ENCODE measurements at regions not wholly inside any gene's neighbourhood (a gene's known extent, or its start where the extent isn't known, plus 50 kb on each side); places are given as distances from the start of the nearest gene placed in this dataset.
A peak's percentile ranks its signal among the peaks of the same experiment; 100 is the strongest.

GRCh38 chr20:7291946-7292345 is 524.5 kb downstream of the BMP2 start:
- intact Hi-C loops (cut with DNase I) = no loop called here
- no peak for ATAC-seq

DNA sequence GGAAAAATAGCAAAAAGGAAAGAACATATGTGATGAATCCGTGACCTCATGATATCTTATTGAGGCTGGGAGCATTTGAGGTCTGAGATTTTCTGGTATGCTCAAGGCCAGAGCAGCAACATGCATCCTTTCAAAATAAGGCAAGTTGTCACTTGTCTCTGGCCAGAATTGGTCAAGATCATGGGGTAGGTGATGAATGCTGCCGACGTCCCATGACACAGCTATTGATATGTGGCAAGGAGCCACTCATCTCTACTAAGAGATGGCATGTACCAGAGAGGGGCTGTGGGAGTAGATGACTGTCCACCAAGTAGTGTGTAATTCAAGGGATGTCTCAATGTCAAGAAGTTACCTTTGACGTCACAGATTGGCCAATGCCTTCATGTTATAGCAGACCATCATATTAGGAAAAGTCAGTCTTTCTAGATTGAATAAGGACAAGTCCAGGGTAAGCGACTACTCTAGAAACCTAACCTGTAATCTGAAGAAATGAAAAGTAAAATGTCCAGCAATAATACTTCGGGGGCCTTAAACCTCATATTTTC is 527.4 kb downstream of the BMP2 start:
- Histone ChIP-seq H3K9me3 (ENCODE audit: control insufficient read depth, low read length) (no peaks in the 10 kb centered on the region), H3K4me3 (ENCODE audit: low read length) (no peak overlapping the region), H3K27me3 (ENCODE audit: control insufficient read depth, insufficient read depth) (no peaks in the 10 kb centered on the region), H3K27ac (ENCODE audit: low read length) (no peak overlapping the region), H3K4me1 (ENCODE audit: control insufficient read depth, insufficient read depth, low read length) (no peaks in the 10 kb centered on the region)
- intact Hi-C loops (cut with DNase I) = no loop called here
- ATAC-seq (no peak), DNase-seq (no peak)
- WGBS = 88% methylated on average over 6 of the region's 6 CpGs

More at GRCh38 chr20:7291946-7292345, 524.5 kb downstream of the BMP2 start:
- no peak overlapping the region for H3K27ac ChIP-seq (ENCODE audit: low read length)
- no peak overlapping the region for H3K4me3 ChIP-seq (ENCODE audit: low read length)
- no peaks in the 10 kb centered on the region for H3K9me3 ChIP-seq (ENCODE audit: control insufficient read depth, low read length)
- no peaks in the 10 kb centered on the region for H3K4me1 ChIP-seq (ENCODE audit: control insufficient read depth, insufficient read depth, low read length)
- DNase-seq = no peak
- no peaks in the 10 kb centered on the region for H3K27me3 ChIP-seq (ENCODE audit: control insufficient read depth, insufficient read depth)

GRCh38 chr20:7301807-7302206 is 534.3 kb downstream of the BMP2 start:
- DNase-seq (no peak), ATAC-seq (no peak)
- 81% methylated on average over 2 of the region's 2 CpGs for WGBS
- no peak overlapping the region for H3K4me3 ChIP-seq (ENCODE audit: low read length)
- H3K27ac ChIP-seq (ENCODE audit: low read length) = no peak overlapping the region
- H3K4me1 ChIP-seq (ENCODE audit: control insufficient read depth, insufficient read depth, low read length) = no peaks in the 10 kb centered on the region
- H3K9me3 ChIP-seq (ENCODE audit: control insufficient read depth, low read length) = no peaks in the 10 kb centered on the region
- H3K27me3 ChIP-seq (ENCODE audit: control insufficient read depth, insufficient read depth) = peaks cover 2% of the 10 kb centered on the region
- intact Hi-C loops (cut with DNase I) = no loop called here

DNA sequence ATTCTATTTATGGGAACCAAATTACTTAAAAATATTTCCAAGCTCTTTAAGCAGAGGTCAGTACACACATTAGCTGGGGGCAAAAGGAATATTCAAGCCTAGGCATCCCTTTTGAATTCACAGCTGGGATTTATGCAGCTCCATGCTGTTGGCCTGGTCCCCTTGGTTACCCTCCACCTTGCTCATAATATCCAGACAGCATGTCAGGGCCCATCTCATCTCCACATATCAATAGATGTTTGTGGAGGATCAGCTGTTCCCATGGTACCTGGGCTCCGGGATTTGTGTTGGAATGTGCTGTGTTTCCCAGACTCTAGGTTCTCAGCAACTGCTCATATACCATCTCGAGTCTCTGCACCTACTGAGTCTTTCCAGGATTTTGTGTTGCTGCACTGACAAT is 534.8 kb downstream of the BMP2 start:
- 43% methylated on average over 2 of the region's 2 CpGs for WGBS
- Histone ChIP-seq H3K4me1 (ENCODE audit: control insufficient read depth, insufficient read depth, low read length) (no peaks in the 10 kb centered on the region), H3K4me3 (ENCODE audit: low read length) (no peak overlapping the region), H3K9me3 (ENCODE audit: control insufficient read depth, low read length) (no peaks in the 10 kb centered on the region), H3K27ac (ENCODE audit: low read length) (no peak overlapping the region), H3K27me3 (ENCODE audit: control insufficient read depth, insufficient read depth) (peaks cover 2% of the 10 kb centered on the region)
- intact Hi-C loops (cut with DNase I) = no loop called here
- no peak for DNase-seq
- no peak for ATAC-seq

- Histone ChIP-seq H3K27me3 (ENCODE audit: control insufficient read depth, insufficient read depth) (peaks cover 2% of the 10 kb centered on the region), H3K27ac (ENCODE audit: low read length) (no peak overlapping the region), H3K9me3 (ENCODE audit: control insufficient read depth, low read length) (no peaks in the 10 kb centered on the region), H3K4me3 (ENCODE audit: low read length) (no peak overlapping the region), H3K4me1 (ENCODE audit: control insufficient read depth, insufficient read depth, low read length) (no peaks in the 10 kb centered on the region)
- ATAC-seq (no peak), DNase-seq (no peak)
- intact Hi-C loops (cut with DNase I) = no loop called here
- WGBS = 61% methylated on average over 4 of the region's 4 CpGs
These were observed 538.5 kb downstream of the BMP2 start for GRCh38 chr20:7305976-7306375.

GRCh38 chr20:7308163-7308562 is 540.7 kb downstream of the BMP2 start:
- DNase-seq (no peak), ATAC-seq (no peak)
- no peaks in the 10 kb centered on the region for H3K9me3 ChIP-seq (ENCODE audit: control insufficient read depth, low read length)
- no peaks in the 10 kb centered on the region for H3K4me1 ChIP-seq (ENCODE audit: control insufficient read depth, insufficient read depth, low read length)
- no peak overlapping the region for H3K27ac ChIP-seq (ENCODE audit: low read length)
- 92% methylated on average over 3 of the region's 3 CpGs for WGBS
- intact Hi-C loops (cut with DNase I) = no loop called here
- H3K27me3 ChIP-seq (ENCODE audit: control insufficient read depth, insufficient read depth) = peaks cover 2% of the 10 kb centered on the region
- no peak overlapping the region for H3K4me3 ChIP-seq (ENCODE audit: low read length)

GRCh38 chr20:7313047-7313446 is 545.6 kb downstream of the BMP2 start:
- H3K27ac ChIP-seq (ENCODE audit: low read length) = no peak overlapping the region
- intact Hi-C loops (cut with DNase I) = no loop called here
- H3K4me1 ChIP-seq (ENCODE audit: control insufficient read depth, insufficient read depth, low read length) = no peaks in the 10 kb centered on the region
- no peak for ATAC-seq
- H3K27me3 ChIP-seq (ENCODE audit: control insufficient read depth, insufficient read depth) = no peaks in the 10 kb centered on the region
- DNase-seq = no peak
- no peaks in the 10 kb centered on the region for H3K9me3 ChIP-seq (ENCODE audit: control insufficient read depth, low read length)
- H3K4me3 ChIP-seq (ENCODE audit: low read length) = no peak overlapping the region
- WGBS = 74% methylated on average over 2 of the region's 2 CpGs

GRCh38 chr20:7323957-7324356 is 556.5 kb downstream of the BMP2 start:
- H3K9me3 ChIP-seq (ENCODE audit: control insufficient read depth, low read length) = no peaks in the 10 kb centered on the region
- intact Hi-C loops (cut with DNase I) = no loop called here
- H3K4me3 ChIP-seq (ENCODE audit: low read length) = no peak overlapping the region
- no peaks in the 10 kb centered on the region for H3K4me1 ChIP-seq (ENCODE audit: control insufficient read depth, insufficient read depth, low read length)
- WGBS = 68% methylated on average over 5 of the region's 5 CpGs
- no peaks in the 10 kb centered on the region for H3K27me3 ChIP-seq (ENCODE audit: control insufficient read depth, insufficient read depth)
- no peak overlapping the region for H3K27ac ChIP-seq (ENCODE audit: low read length)
- no peak for ATAC-seq
- DNase-seq = no peak

- H3K9me3 ChIP-seq (ENCODE audit: control insufficient read depth, low read length) = no peaks in the 10 kb centered on the region
- intact Hi-C loops (cut with DNase I) = no loop called here
These were observed 560.3 kb downstream of the BMP2 start for GRCh38 chr20:7327810-7328209.

DNA sequence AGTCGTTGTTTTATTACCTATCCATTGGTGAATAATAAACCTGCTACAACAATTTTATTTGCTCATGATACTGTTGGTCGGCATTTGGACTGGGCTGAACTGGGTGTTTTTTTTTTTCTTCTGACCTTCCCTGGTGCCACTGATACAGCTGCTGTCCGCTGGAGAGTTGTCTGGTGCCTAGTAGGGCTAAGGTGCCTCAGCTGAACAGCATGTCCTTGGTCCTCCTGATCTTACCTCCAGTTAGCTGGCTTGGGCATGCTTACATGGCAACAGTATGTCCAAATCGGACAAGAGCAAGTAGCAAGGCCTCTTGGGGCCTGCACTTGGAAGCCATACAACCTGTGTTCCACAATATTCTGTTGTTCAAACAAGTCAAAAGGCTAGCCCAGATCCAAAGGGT is 563.4 kb downstream of the BMP2 start:
- Histone ChIP-seq H3K9me3 (ENCODE audit: control insufficient read depth, low read length) (no peaks in the 10 kb centered on the region), H3K4me3 (ENCODE audit: low read length) (no peak overlapping the region), H3K27me3 (ENCODE audit: control insufficient read depth, insufficient read depth) (no peaks in the 10 kb centered on the region), H3K4me1 (ENCODE audit: control insufficient read depth, insufficient read depth, low read length) (no peaks in the 10 kb centered on the region), H3K27ac (ENCODE audit: low read length) (no peak overlapping the region)
- no peak for ATAC-seq
- peak in 2 of 3 donors; percentile 15 to 30 for DNase-seq
- intact Hi-C loops (cut with DNase I) = no loop called here
- 73% methylated on average over 4 of the region's 4 CpGs for WGBS

More at GRCh38 chr20:7327810-7328209, 560.3 kb downstream of the BMP2 start:
- no peak overlapping the region for H3K27ac ChIP-seq (ENCODE audit: low read length)
- no peak for ATAC-seq
- H3K27me3 ChIP-seq (ENCODE audit: control insufficient read depth, insufficient read depth) = no peaks in the 10 kb centered on the region
- H3K4me1 ChIP-seq (ENCODE audit: control insufficient read depth, insufficient read depth, low read length) = no peaks in the 10 kb centered on the region
- DNase-seq = no peak
- no peak overlapping the region for H3K4me3 ChIP-seq (ENCODE audit: low read length)

DNA sequence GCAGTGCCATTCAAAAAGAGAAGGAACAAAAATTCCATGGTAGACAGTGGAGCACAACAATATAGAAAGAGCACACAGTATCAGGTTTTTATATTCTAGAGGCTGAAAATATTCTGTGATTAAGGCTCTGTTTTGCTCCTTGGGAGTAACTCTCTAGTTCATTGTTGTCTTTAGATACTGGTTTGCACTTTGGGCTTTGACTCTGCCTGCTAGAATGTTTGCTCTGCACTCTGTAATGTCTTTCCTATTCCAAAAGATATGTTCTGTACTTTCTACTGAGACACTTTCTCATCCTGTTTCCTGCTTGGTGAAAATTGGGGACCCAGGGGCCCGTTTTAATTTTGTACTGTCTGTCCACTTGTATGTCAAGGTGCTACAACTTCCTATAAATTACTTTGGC is 564.7 kb downstream of the BMP2 start:
- Histone ChIP-seq H3K27ac (ENCODE audit: low read length) (no peak overlapping the region), H3K27me3 (ENCODE audit: control insufficient read depth, insufficient read depth) (no peaks in the 10 kb centered on the region), H3K4me3 (ENCODE audit: low read length) (no peak overlapping the region), H3K9me3 (ENCODE audit: control insufficient read depth, low read length) (no peaks in the 10 kb centered on the region), H3K4me1 (ENCODE audit: control insufficient read depth, insufficient read depth, low read length) (no peaks in the 10 kb centered on the region)
- intact Hi-C loops (cut with DNase I) = no loop called here
- 31% methylated on average over 1 of the region's 1 CpG for WGBS
- ATAC-seq (no peak), DNase-seq (no peak)

- H3K4me1 ChIP-seq (ENCODE audit: control insufficient read depth, insufficient read depth, low read length) = no peaks in the 10 kb centered on the region
- WGBS = 91% methylated on average over 3 of the region's 3 CpGs
- H3K9me3 ChIP-seq (ENCODE audit: control insufficient read depth, low read length) = no peaks in the 10 kb centered on the region
- H3K27ac ChIP-seq (ENCODE audit: low read length) = no peak overlapping the region
- intact Hi-C loops (cut with DNase I) = no loop called here
- ATAC-seq (no peak), DNase-seq (no peak)
- no peaks in the 10 kb centered on the region for H3K27me3 ChIP-seq (ENCODE audit: control insufficient read depth, insufficient read depth)
- no peak overlapping the region for H3K4me3 ChIP-seq (ENCODE audit: low read length)
These were observed 566.4 kb downstream of the BMP2 start for GRCh38 chr20:7333841-7334240.

Data from right cardiac atrium (tissue), 5 donors.